ENCODE measurements at regions not wholly inside any gene's neighbourhood (a gene's known extent, or its start where the extent isn't known, plus 50 kb on each side); places are given as distances from the start of the nearest gene placed in this dataset.

- no peak overlapping the region for H3K4me3 ChIP-seq (ENCODE audit: low read depth, low read length, poor library complexity, severe bottlenecking)
Measured at GRCh38 chr1:185497177-185497576, 180.1 kb upstream of the IVNS1ABP start.

GRCh38 chr1:185495898-185496297, 178.9 kb upstream of the IVNS1ABP start:
- Histone ChIP-seq H3K9me3 (ENCODE audit: low read length) (no peaks in the 10 kb centered on the region), H3K27ac (ENCODE audit: low read depth, low read length, poor library complexity, severe bottlenecking) (no peak overlapping the region), H3K79me2 (ENCODE audit: insufficient read depth, low read length) (no peaks in the 10 kb centered on the region), H4K20me1 (ENCODE audit: insufficient read depth, low read length) (no peaks in the 10 kb centered on the region), H2AFZ (ENCODE audit: low read length) (no peak overlapping the region), H3K4me1 (ENCODE audit: insufficient read depth, low read length, severe bottlenecking) (no peaks in the 10 kb centered on the region), H3K9ac (ENCODE audit: low read length) (no peak overlapping the region), H3F3A (ENCODE audit: insufficient read depth, low read length) (no peaks in the 10 kb centered on the region), H3K27me3 (ENCODE audit: insufficient read depth, low read length) (no peaks in the 10 kb centered on the region), H3K9me2 (ENCODE audit: low read depth, low read length) (no peaks in the 10 kb centered on the region), H3K4me2 (ENCODE audit: low read length) (no peak overlapping the region), H3K4me3 (ENCODE audit: low read depth, low read length, poor library complexity, severe bottlenecking) (no peak overlapping the region), H3K36me3 (ENCODE audit: insufficient read depth, low read length) (no peaks in the 10 kb centered on the region)
- no peak for TF ChIP-seq EZH2 (IDR thresholded peaks at IDR 0.05; ENCODE audit: borderline replicate concordance, low read length)
- TF ChIP-seq CTCF (IDR thresholded peaks at IDR 0.05; ENCODE audit: low read length): no peak

More at GRCh38 chr1:185497177-185497576, 180.1 kb upstream of the IVNS1ABP start:
- no peaks in the 10 kb centered on the region for H3K79me2 ChIP-seq (ENCODE audit: insufficient read depth, low read length)
- H3F3A ChIP-seq (ENCODE audit: insufficient read depth, low read length): no peaks in the 10 kb centered on the region
- H3K9ac ChIP-seq (ENCODE audit: low read length): no peak overlapping the region
- no peak overlapping the region for H3K4me2 ChIP-seq (ENCODE audit: low read length)
- H3K9me2 ChIP-seq (ENCODE audit: low read depth, low read length): no peaks in the 10 kb centered on the region
- H4K20me1 ChIP-seq (ENCODE audit: insufficient read depth, low read length): no peaks in the 10 kb centered on the region
- no peak overlapping the region for H2AFZ ChIP-seq (ENCODE audit: low read length)
- no peaks in the 10 kb centered on the region for H3K36me3 ChIP-seq (ENCODE audit: insufficient read depth, low read length)
- H3K9me3 ChIP-seq (ENCODE audit: low read length): no peaks in the 10 kb centered on the region
- TF ChIP-seq EZH2 (IDR thresholded peaks at IDR 0.05; ENCODE audit: borderline replicate concordance, low read length) (no peak), CTCF (IDR thresholded peaks at IDR 0.05; ENCODE audit: low read length) (no peak)
- no peak overlapping the region for H3K27ac ChIP-seq (ENCODE audit: low read depth, low read length, poor library complexity, severe bottlenecking)
- H3K4me1 ChIP-seq (ENCODE audit: insufficient read depth, low read length, severe bottlenecking): no peaks in the 10 kb centered on the region
- H3K27me3 ChIP-seq (ENCODE audit: insufficient read depth, low read length): no peaks in the 10 kb centered on the region

- Histone ChIP-seq H2AFZ (ENCODE audit: low read length) (no peak overlapping the region), H3K9ac (ENCODE audit: low read length) (no peak overlapping the region), H3K79me2 (ENCODE audit: insufficient read depth, low read length) (no peaks in the 10 kb centered on the region), H4K20me1 (ENCODE audit: insufficient read depth, low read length) (no peaks in the 10 kb centered on the region), H3K9me2 (ENCODE audit: low read depth, low read length) (no peaks in the 10 kb centered on the region), H3K36me3 (ENCODE audit: insufficient read depth, low read length) (no peaks in the 10 kb centered on the region), H3K9me3 (ENCODE audit: low read length) (no peaks in the 10 kb centered on the region), H3K4me3 (ENCODE audit: low read depth, low read length, poor library complexity, severe bottlenecking) (no peak overlapping the region), H3K27ac (ENCODE audit: low read depth, low read length, poor library complexity, severe bottlenecking) (no peak overlapping the region), H3F3A (ENCODE audit: insufficient read depth, low read length) (no peaks in the 10 kb centered on the region), H3K4me1 (ENCODE audit: insufficient read depth, low read length, severe bottlenecking) (no peaks in the 10 kb centered on the region), H3K4me2 (ENCODE audit: low read length) (no peak overlapping the region), H3K27me3 (ENCODE audit: insufficient read depth, low read length) (no peaks in the 10 kb centered on the region)
- TF ChIP-seq CTCF (IDR thresholded peaks at IDR 0.05; ENCODE audit: low read length) (no peak), EZH2 (IDR thresholded peaks at IDR 0.05; ENCODE audit: borderline replicate concordance, low read length) (no peak)
Measured at GRCh38 chr1:185495007-185495406, 178.0 kb upstream of the IVNS1ABP start.
